Uterus (tissue), 2 donors: ENCODE measurements at regions not wholly inside any gene's neighbourhood (a gene's known extent, or its start where the extent isn't known, plus 50 kb on each side); places are given as distances from the start of the nearest gene placed in this dataset.

Experiments used
- POLR2A ChIP-seq, 2 donors: fragments of 450-650 bp; IDR thresholded peaks; one replicate each; pipeline ENCODE4 v1.6.1; 2016; ENCODE audit warnings: antibody characterized with exemption in 2 of 2, mild to moderate bottlenecking in 1 of 2, moderate library complexity in 1 of 2
- TF ChIP-seq, protein P1 (sequence below), 4 experiments: fragments of 200-600 bp in 2 of 4; fragments of 450-650 bp in 2 of 4; sonication (generic) in 2 of 4; IDR thresholded peaks; one replicate each; pipeline ENCODE4 v1.5.1; 2016 to 2019; ENCODE audit warnings: antibody characterized with exemption in 4 of 4, mild to moderate bottlenecking in 2 of 4, moderate library complexity in 1 of 4

DNA sequence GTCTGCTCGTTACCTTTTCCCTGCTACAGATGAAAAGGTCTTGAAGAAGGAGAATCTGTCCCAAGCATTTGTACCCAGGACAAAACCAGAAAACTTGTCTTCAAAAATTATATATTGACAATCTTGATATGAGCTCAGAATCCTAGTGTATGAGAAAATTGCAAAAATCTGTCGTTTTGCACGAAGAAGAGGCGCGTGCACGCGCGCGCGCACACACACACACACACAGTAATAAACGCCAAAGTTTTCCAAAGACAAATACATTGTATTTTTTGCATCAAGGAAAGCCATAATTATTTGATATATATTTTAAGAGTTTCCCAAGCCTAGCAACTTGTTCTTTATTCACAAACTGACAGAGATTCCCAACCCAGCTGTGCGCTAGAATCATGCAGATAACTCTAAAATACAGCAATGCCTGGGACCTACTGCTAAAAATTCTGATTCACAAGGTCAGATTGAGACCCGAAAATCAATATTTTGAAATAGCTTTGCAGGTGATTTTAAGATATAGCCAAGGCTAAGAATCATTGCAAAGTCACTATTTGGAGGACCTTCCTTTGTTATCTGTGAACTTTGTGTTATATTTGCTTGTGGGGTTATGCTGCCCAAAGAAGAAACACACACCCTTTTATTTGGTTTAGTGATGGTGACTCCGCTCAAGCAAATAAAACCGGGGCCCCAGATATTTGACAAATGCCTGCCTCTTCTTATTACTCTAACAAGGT lies 1287.7 kb upstream of the CDH6 start:
- no peak for TF ChIP-seq POLR2A (IDR thresholded peaks at IDR 0.05)
- TF ChIP-seq, protein P1, sequence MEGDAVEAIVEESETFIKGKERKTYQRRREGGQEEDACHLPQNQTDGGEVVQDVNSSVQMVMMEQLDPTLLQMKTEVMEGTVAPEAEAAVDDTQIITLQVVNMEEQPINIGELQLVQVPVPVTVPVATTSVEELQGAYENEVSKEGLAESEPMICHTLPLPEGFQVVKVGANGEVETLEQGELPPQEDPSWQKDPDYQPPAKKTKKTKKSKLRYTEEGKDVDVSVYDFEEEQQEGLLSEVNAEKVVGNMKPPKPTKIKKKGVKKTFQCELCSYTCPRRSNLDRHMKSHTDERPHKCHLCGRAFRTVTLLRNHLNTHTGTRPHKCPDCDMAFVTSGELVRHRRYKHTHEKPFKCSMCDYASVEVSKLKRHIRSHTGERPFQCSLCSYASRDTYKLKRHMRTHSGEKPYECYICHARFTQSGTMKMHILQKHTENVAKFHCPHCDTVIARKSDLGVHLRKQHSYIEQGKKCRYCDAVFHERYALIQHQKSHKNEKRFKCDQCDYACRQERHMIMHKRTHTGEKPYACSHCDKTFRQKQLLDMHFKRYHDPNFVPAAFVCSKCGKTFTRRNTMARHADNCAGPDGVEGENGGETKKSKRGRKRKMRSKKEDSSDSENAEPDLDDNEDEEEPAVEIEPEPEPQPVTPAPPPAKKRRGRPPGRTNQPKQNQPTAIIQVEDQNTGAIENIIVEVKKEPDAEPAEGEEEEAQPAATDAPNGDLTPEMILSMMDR (IDR thresholded peaks at IDR 0.05) = no peak
